DLD1 (cell line): ENCODE measurements at regions not wholly inside any gene's neighbourhood (a gene's known extent, or its start where the extent isn't known, plus 50 kb on each side); places are given as distances from the start of the nearest gene placed in this dataset.

Experiments used
- in situ Hi-C: cut with HindIII; loops from 2 replicates; pipeline ENCODE4 v1.10.0; 2017; ENCODE audit warnings: low sequenced_read_pairs

DNA sequence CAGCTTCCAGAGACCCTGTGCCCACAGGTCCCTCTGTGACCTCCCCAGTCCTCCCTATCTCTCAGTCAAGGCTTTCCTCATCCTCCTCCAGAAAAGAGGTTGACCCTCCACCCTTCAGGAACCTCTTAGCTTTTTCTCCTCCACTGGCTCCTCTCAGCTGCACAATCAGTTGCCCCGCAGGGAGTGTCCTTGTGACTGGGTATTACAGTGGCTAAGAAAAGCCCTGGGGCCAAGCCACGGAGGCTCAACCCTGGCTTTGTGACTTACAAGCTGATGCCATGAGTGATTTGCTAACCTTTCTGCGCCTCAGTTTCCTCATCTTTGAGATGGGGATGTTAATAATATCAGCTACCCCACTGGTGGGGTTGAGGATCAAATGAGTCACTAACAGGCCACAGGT is 66.4 kb upstream of the ZMIZ1 start:
- in situ Hi-C loops = no loop called here

DNA sequence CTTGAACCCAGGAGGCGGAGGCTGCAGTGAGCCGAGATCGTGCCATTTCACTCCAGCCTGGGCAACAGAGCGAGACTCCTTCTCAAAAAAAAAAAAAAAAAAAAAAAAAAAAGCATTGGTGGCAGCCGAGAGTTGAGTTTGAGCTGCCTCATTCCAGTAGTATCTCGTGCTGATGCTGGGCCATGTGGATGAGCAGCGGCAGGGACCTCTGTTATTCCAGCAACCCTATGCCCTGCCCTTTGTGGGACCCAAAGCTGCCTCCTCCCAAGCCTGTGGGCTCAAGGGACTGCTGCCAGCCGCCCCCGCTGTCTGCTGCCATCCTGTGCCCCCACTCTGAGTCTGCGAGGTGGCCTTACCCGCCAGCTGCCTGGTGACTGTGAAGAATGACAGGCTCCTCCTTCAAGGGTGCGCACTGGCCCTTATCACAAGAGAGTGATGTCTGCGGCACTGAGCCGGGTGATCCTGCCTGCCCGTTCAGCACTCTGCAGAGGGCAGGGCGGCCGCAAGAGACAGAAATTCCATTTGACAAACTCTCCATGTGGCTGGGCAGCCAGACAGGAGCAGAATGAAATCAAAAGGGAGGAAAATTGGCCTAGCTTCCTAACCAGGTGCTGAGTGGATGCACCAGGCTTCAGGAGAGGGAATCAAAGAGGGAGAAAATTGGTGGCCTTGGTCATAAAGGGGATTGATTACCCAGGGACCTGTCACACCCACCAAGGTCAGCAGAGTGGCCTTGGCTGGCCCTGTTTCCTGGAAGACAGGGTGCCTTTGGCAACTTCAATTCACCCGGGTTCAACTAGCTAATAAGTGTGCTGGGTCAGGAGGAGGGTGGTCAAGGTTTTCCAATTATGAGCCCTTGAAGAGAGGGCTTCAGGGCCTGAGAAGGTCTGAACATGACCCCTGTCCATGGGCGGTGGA is 65.3 kb upstream of the ZMIZ1 start:
- in situ Hi-C loops = no loop called here

DNA sequence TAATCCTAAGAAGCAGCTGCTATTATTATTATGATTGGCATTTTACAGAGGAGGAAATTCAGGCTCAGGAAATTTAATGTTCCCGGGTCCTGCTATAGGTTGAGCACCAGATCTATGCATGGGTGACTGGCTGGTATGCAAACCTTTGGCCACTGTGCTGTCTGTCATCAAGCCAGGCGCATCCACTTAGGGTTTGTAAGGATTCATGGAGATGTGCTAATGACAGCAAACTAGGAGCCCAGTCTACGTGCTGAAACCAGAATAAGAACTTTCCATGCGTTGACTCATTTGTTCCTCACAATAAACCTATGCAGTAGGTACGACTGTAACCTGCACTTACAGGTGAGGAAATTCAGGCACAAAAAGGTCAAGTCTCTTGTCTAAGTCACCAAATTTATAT is 64.5 kb upstream of the ZMIZ1 start:
- in situ Hi-C loops = no loop called here

DNA sequence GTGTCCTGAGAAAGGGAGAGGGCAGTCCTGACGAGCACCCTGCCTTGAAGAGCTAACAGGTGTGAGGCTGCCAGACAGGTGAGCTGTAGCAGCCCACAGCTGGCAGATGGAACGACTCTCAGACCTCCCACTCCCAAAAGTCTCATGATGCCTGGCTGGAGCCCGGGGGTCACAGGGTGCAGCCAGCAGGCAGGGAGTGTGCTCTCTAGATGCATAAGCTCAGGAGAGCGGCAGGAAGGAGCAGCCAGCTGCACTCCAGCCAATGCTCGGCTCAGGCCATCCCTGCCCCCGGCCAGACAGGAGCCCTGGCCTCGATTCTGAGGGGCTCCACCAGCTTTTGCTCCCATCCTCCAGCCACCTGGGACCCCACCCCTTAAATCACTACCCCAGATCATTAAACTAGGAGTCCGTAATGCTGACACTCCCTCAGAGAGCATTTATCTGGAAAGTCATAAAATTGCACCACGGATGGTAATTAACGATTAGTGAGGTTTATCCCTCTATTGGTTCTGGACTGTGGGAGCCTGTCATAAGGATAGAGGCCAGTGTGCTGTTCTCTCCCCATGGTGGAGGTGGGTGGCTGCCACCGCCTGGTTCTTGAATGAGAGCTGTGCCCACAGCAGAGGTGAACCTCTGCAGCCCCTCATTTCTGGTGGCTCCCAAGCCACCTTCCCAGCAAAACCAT is 63.5 kb upstream of the ZMIZ1 start:
- in situ Hi-C loops = no loop called here

DNA sequence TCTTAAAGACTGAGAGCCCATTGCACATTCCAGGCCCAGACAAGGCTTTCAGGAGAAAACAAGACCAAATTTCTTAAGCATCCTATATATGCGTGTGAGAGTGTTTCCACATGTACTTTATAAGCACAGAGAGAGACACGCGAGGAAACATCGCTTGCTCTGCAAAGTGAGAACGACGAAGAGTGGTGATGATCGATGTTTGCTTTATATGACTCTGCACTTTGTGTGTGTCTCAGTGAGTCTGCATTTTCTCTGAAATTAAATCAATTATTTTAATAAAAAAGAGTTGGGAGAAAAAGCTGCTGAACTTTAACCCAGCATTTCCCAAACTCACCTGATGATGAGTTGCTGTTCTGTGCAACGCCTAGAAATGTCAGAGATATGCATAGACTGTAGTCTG is 61.7 kb upstream of the ZMIZ1 start:
- in situ Hi-C loops = no loop called here

DNA sequence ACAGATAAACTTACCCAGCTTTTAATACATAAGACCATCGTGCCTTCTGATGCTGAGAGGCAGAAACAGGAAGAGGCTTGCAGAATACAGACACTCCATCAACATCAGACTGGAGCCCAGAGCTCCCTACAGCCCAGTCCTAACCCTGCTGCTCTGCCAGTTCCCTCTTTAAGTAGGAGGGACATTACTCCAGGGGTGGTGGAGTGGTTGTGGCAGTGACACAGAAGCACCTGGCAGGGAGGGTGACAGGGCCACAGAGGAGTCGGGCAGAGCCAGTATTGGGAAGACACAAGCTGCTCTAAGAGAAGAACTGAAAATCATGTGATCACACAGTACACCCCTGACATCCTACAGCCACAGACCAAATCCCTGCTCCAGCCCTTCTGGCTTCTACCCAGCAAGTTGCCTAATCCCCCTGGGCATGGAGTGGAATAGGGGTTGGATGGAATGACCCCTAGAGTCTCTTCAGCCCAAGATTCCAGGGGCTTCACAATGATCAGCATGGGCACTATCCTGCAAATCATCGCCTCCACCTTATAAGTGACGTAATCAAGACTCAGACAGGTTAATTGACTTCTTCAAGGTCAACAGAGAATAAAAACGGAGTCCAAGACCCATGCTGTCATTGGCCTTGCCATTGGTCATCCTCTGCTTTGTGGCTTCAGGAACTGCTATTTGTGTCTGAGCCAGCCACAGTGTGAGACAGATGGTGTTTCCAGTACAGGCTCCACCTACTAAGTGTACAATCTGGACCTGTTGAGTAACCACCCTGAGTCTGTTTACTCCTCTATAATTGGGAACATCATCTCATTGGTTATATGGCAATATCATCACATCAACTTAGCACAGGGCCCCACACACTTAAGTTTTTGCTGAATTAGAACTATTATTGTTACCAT is 61.1 kb upstream of the ZMIZ1 start:
- in situ Hi-C loops = no loop called here

DNA sequence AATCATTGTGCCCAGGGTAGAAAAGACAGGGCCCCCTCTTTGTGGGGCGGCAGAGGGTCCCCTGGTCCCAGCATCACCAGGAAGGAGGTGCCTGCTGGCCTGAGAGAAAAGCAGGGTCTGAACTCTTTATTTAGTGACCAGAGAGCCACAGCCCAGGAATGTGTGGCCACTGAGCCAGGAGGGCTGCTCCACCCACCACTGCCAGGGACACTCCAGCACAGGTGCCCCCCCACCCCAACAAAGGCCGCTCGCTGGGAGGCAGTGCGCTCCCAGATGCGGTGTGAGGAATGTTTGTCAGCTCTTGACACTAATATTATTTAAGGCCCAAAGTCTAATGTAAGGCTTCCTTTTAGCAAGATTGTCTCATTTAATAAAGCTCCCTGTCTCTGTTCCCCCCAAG is 59.6 kb upstream of the ZMIZ1 start:
- in situ Hi-C loops = no loop called here

DNA sequence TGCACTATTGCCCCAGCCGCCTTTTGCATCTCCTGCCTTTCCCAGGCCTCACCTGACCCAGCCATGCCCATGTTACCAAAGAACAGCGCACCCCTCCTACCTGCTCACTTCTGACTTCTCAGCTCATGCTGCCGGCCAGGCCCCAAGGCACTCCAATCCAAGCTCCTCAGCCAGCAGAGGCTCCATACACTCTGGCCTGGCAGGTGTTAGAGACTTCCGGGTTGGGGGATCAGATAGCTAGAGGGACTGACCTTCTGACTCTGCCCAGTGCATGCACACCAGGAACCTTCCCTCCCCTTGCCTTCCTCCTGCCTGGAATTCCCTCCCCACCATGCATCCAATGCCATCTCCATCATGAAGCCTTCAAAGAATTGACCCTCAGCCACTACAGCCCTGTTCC is 56.2 kb upstream of the ZMIZ1 start:
- in situ Hi-C loops = no loop called here

DNA sequence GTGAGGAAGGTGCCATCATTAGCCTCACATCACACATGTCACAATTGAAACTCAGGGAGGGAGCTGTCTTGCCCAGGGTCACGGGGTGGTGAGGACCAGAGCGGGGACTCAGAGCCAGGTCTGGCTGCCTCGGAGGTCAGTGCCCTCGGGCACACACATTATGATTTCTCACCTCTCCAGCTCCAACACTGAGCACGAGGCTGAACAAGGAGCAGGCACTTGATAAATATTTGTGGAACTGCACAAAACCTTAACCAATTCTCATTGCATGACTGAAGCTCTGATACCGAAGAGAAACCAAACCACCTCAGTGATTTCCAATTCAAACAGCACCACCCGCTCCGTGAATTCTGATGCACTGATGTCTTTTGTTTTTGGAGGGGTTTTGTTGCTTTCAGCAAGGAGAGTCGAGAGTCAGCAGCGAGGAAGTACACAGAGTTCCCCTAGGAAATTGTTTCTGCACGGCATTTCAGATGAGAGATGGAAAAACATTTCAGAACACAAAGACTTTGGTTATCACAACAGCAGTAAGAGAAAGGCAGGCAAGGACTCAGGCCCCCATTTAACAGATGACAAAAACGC is 55.3 kb upstream of the ZMIZ1 start:
- in situ Hi-C loops = no loop called here

DNA sequence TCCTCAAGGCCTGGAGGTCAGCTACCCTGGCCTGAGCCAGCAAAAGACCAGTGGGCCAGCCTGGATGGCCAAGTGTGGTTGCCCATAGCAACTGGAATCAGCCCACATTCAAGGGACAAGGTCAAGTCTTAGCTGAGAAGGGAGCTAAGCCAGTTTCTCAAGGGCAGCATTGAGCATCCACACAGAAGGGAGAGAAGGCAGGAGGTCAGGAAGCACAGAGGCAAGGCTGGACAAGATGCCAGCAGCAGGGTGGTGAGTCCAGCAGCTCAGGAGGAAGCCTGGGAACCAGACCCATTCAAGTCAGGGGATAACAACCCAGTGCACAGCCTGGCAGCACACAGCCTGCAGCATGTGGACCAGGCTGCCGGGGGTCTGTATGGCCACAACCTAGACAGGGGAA is 54.0 kb upstream of the ZMIZ1 start:
- in situ Hi-C loops = no loop called here

DNA sequence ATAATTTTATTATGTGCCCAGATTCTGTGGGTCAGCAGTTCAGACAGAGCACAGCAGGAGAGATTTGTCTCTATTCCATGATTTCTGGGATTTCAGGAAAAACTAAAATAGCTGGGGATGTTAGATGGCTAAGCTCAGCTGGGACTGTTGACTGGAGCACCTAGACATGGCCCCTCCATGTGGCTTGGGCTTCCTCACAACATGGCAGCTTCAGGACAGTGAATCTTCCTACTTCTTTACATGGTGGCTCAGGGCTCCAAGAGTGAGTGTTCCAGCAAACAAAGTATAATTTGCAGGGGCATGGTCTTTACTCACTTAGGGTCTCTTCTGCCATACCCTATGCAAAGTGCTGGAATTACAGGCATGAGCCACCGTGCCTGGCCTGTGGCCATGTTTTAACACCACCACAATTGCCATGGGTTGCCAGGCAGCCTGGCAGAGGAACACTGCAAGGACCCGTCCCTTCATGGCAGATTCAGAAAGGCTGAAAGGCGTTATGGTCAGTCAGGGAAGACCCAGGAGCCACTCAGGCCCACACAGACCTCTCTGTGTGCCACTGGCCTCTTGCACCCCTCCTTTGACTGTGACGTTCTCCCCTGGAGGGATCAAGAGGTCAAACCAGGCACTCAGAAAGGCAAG is 50.8 kb upstream of the ZMIZ1 start:
- in situ Hi-C loops = no loop called here

DNA sequence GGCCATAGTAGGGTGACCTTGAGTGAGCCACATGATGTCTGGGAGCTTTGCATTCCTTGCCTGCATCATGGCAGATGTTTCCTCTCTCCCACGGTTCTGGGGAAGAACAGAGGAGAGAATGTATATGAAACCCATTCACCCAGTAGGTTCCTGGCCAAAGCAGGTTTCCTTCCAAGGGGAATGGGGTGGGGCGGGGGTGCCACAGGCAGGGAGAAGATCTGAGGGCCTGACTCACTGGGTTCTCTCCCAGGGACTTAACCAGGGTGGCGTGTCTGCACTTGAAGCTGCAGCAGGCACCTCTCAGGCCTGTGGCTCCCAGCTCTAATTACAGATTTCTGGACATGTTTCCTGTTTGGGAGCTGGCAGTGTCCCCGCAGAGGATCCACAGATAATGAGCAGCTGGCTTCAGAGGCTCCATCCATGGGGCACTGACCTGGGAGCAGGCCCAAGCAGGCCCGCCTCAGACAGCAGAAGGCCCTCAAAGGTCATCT is 50.2 kb upstream of the ZMIZ1 start:
- in situ Hi-C loops = no loop called here
